GM20000 (cell line): ENCODE measurements at regions not wholly inside any gene's neighbourhood (a gene's known extent, or its start where the extent isn't known, plus 50 kb on each side); places are given as distances from the start of the nearest gene placed in this dataset.

Source experiments
- DNase-seq: peaks from one replicate; pipeline ENCODE4 v3.0.0; 2012; ENCODE audit warnings: low spot score
- TF ChIP-seq, protein P1 (sequence below): IDR thresholded peaks from 2 replicates; pipeline ENCODE4 v1.5.1; 2012; ENCODE audit warnings: mild to moderate bottlenecking, control low read depth; ENCODE audit errors: extremely low read depth, missing control alignments

DNA sequence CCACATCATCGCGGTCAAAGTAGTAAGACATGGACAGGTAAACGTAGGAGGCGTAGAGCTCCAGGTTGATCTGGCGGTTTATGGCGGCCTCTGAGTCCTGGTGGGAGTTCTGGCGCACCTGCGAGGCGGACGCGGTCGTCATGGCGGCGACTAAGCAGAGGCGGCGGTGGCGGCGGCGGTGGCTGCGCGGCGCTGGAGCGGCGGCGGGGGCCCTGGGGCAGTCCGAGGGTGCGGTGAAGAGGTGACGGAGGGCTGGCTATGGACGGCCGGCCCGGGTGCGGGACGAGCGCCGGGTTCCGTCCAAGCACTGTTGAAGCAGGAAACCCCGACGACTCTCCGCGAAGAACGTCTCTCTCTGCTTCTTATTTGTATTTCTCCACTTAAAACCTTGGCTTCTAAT lies 484.3 kb upstream of the SGCG start:
- no peak for DNase-seq
- TF ChIP-seq, protein P1, sequence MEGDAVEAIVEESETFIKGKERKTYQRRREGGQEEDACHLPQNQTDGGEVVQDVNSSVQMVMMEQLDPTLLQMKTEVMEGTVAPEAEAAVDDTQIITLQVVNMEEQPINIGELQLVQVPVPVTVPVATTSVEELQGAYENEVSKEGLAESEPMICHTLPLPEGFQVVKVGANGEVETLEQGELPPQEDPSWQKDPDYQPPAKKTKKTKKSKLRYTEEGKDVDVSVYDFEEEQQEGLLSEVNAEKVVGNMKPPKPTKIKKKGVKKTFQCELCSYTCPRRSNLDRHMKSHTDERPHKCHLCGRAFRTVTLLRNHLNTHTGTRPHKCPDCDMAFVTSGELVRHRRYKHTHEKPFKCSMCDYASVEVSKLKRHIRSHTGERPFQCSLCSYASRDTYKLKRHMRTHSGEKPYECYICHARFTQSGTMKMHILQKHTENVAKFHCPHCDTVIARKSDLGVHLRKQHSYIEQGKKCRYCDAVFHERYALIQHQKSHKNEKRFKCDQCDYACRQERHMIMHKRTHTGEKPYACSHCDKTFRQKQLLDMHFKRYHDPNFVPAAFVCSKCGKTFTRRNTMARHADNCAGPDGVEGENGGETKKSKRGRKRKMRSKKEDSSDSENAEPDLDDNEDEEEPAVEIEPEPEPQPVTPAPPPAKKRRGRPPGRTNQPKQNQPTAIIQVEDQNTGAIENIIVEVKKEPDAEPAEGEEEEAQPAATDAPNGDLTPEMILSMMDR, result no peak

DNA sequence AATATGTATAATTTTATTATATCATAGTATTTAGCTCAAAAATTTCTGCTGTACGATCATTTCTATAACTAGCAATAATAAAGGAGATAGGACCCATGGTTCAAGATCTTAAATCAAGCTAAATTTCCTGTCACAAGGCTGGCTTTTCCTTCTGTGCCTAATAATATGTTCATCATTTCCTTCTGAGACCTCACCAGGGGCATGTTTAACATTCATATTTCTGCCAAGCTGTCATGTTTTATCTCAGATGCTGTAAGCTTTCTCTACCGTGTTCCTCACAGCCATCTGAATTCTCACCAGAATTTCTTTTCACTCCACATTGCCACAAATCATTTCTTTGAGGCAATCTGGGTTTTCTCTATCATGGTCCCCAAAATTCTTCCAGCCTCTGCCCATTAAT lies 482.3 kb upstream of the SGCG start:
- TF ChIP-seq, protein P1, result no peak
- DNase-seq, result no peak

DNA sequence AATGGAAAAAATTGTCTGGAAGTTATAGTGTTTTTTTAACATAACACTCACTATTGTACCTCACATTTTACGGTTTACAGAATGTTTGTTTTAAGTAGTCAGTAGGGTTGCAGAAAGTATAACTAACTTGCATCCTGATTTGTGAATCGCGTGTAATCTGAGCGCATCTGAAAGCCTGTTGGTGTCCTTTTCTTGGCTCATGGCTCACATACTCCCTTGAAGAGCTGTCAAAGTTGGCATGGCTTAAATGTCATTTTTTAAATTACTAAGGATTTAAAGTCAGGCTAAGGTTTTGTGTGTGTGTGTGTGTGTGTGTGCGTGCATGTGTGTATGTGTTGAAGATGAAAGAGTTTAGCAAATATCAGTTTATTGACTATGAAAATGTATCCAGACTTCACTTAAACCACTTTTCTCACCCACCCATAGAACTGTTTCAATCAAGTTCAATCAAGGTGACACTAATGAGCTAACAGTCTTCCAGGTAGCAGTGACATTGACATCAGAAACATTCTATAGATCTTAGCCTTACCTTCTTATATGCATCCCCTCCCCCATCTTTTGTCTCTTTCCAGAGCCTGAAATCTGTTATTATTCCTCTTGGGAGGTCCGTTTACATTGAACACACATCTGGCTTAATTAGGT lies 480.4 kb upstream of the SGCG start:
- no peak for DNase-seq
- TF ChIP-seq, protein P1, result no peak

DNA sequence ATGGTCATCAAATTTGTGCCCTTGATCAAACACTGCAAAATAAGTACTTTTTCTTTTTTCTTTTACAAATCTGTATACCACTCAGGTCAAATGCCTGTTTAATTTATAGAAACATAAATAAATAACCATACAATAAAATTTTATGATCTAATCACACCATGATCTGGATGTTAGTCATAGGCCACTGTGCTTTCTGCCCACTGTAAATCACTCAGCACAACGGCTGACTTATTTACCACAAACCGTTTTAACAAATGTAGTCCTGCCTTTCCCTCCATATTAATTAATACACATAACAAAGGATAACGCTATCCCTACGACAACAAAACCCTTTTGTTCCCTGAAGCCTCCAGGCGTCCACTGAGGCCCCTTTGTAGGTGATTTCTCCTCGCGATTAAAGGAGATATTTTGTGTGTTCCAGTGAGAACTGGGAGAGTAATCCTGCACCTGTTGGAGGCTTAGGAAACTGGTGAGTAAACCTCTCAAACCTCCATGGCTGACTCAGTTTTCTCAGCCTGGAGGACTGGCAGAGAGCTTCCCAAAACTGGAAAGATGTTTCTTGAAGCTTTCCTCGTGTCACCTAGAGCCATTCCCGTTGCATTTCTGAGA lies 477.1 kb upstream of the SGCG start:
- no peak for DNase-seq
- TF ChIP-seq, protein P1, result no peak

DNA sequence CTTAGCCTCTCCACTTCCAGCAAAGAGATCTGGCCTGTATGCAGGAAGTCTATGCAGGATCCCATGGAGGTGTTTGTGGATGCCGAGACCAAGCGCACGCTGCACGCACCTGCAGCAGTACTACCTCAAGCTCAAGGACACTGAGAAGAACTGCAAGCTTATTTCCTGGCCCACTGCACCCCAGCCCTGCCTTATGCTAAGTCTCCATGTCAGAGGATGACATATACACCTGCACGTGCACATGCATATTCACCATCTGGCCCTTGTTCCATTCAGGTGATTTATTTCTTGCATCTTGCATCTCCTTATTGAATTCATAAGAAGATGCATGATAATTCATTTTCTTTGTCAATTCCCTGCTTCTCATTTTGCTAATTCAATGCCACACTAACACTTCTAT lies 472.8 kb upstream of the SGCG start:
- no peak for DNase-seq
- TF ChIP-seq, protein P1, result no peak

DNA sequence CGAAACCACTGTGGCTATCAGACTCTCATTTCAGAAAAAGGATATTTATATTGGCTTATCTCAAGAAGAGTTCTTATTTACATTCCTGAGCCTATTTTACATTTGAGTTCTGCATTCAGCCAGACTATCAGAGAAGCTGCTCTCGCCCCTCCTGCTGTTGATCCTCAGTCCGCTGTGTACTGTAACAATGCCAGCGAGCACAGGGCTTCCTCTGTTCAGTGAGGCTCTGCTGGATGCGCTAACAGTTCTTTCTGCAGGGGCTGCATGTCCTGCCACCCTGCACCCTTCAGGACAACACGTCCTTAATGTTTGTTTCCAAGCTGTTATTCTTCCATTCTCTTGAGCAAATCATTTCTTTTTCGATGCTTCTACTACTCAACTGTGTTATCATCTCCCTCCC lies 463.7 kb upstream of the SGCG start:
- TF ChIP-seq, protein P1, result no peak
- DNase-seq, result no peak

DNA sequence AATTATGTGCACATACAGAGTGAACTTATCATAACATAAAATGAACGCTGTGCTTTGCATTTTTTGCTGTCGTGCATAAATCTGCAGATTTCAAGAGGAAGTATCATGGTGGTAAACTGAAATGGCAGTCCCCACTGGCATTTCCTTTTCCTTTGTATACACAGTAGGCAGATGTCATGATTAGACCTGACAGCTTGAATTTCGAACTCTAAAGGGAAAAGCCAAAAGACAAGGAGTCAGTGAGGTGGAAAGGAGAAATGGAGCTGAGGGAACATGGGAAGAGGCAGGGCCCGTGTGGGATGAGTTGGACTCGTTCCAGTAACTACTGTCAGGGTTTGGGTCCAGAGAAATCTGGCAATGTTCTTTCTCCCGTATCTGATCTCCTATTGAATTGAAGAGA lies 454.1 kb upstream of the SGCG start:
- TF ChIP-seq, protein P1, result no peak
- no peak for DNase-seq
